Body of pancreas (tissue), 4 donors: ENCODE measurements at regions not wholly inside any gene's neighbourhood (a gene's known extent, or its start where the extent isn't known, plus 50 kb on each side); places are given as distances from the start of the nearest gene placed in this dataset.

Experiments
- ATAC-seq: fragments of 150-250 bp; one replicate; pipeline ENCODE4 v1.9.1; 2016
- DNase-seq, 4 donors: peaks; one replicate each; pipeline ENCODE4 v3.0.0-alpha.2; 2019
- H3K27ac ChIP-seq, 4 donors: fragments of 200-600 bp; sonication (generic); 1 replicate in 3 of 4; 2 replicates in 1 of 4; pipeline versions ENCODE4 v1.5.1 to v1.6.1; 2016 to 2019; ENCODE audit warnings: mild to moderate bottlenecking in 1 of 4, mixed read lengths in 1 of 4, moderate library complexity in 1 of 4
- H3K27me3 ChIP-seq, 2 donors: fragments of 200-600 bp; sonication (generic); one replicate each; pipeline ENCODE4 v1.6.0; 2016; ENCODE audit warnings: mild to moderate bottlenecking in 1 of 2
- H3K36me3 ChIP-seq, 2 donors: fragments of 200-600 bp; sonication (generic); replicated peaks in 1 of 2; 2 replicates each; pipeline ENCODE4 v1.5.1; 2016; ENCODE audit warnings: low read depth in 2 of 2; ENCODE audit not compliant: insufficient read depth in 1 of 2
- H3K4me1 ChIP-seq: fragments of 200-600 bp; sonication (generic); one replicate; pipeline ENCODE4 v1.6.0; 2016
- H3K4me3 ChIP-seq, 2 donors: fragments of 200-600 bp; sonication (generic); 1 replicate in 1 of 2; 2 replicates in 1 of 2; pipeline ENCODE4 v1.5.1; 2016 to 2019
- H3K9me3 ChIP-seq, 3 donors: fragments of 200-600 bp; sonication (generic); 1 replicate in 2 of 3; 2 replicates in 1 of 3; pipeline ENCODE4 v1.5.1; 2016
- POLR2A ChIP-seq, 3 donors: fragments of 450-650 bp; IDR thresholded peaks; one replicate each; pipeline ENCODE4 v1.6.1; 2016; ENCODE audit warnings: antibody characterized with exemption in 3 of 3, mild to moderate bottlenecking in 2 of 3
- WGBS, 2 donors: methylation state at CpG; one replicate each; pipeline ENCODE4 v1.1.5; 2017; 5-methylcytosine and 5-hydroxymethylcytosine counted together
- intact Hi-C: fragments of 100-400 bp; cut with DNase I; formaldehyde crosslinking; loops from one replicate; pipeline ENCODE4 v1.15.1; 2023
- TF ChIP-seq, protein P1 (sequence below), 7 experiments: fragments of 450-650 bp in 4 of 7; fragments of 200-600 bp in 3 of 7; sonication (generic) in 3 of 7; IDR thresholded peaks; one replicate each; pipeline ENCODE4 v1.5.1; 2016 to 2019; ENCODE audit warnings: antibody characterized with exemption in 7 of 7

DNA sequence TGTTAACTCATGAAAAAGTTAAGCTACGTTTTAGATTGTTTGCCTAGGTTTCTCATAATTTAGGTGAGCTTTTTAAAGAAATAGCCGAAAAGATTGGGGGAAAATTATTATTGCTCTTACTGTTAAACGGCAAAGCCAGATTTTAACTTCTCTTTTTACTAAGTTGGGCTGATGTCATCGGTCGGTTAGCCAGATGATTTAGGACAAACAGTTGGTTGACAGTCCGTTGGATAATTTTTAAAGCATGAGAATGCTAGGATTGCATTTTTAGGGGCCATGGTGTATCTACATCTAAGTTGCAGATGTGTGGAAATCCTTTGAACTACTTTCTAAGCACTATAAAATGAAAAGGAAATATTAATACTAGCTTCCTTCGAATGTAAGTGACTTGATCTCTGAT lies 280.9 kb upstream of the AKR1E2 start:
- TF ChIP-seq, protein P1, sequence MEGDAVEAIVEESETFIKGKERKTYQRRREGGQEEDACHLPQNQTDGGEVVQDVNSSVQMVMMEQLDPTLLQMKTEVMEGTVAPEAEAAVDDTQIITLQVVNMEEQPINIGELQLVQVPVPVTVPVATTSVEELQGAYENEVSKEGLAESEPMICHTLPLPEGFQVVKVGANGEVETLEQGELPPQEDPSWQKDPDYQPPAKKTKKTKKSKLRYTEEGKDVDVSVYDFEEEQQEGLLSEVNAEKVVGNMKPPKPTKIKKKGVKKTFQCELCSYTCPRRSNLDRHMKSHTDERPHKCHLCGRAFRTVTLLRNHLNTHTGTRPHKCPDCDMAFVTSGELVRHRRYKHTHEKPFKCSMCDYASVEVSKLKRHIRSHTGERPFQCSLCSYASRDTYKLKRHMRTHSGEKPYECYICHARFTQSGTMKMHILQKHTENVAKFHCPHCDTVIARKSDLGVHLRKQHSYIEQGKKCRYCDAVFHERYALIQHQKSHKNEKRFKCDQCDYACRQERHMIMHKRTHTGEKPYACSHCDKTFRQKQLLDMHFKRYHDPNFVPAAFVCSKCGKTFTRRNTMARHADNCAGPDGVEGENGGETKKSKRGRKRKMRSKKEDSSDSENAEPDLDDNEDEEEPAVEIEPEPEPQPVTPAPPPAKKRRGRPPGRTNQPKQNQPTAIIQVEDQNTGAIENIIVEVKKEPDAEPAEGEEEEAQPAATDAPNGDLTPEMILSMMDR (IDR thresholded peaks at IDR 0.05), result no peak
- TF ChIP-seq POLR2A (IDR thresholded peaks at IDR 0.05), result no peak
- intact Hi-C loops, result no loop called here
- Histone ChIP-seq H3K36me3 (no peaks in the 10 kb centered on the region), H3K4me3 (no peak overlapping the region), H3K27ac (no peak overlapping the region), H3K9me3 (no peaks in the 10 kb centered on the region), H3K4me1 (no peaks in the 10 kb centered on the region), H3K27me3 (no peaks in the 10 kb centered on the region)
- no peak for DNase-seq
- 33 to 56% methylated on average over 7 of the region's 7 CpGs for WGBS, 2 donors
- ATAC-seq, result no peak

DNA sequence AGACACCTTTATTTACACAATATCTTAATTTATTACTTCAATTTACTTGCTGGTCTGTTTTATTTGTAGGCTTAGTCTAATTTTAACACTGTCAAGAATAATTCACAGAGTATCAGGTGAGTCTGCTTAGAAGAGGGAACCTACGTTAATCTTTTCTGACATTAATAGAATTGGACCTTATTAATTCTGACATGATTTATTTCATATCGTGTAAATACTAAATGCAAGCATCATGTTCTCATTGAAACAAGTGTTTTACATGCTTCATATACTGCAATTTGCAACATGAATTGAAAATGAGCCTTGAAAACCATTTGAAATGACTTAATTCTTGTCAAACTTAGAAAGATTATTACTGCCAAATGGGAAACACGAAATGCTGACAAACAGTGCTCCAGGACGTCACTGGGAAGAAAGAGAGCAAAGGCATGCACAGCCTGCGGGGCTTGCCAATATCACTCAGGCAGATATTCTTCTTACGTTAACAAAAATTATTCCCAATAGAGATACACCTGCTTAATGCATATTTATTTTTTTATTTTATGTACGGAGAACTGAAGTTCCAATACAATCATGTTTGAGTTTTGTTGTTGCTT lies 282.0 kb upstream of the AKR1E2 start:
- no peak overlapping the region for H3K27ac ChIP-seq
- no peaks in the 10 kb centered on the region for H3K9me3 ChIP-seq
- no peaks in the 10 kb centered on the region for H3K36me3 ChIP-seq
- TF ChIP-seq POLR2A (IDR thresholded peaks at IDR 0.05), result no peak
- TF ChIP-seq, protein P1 (IDR thresholded peaks at IDR 0.05), result no peak
- DNase-seq, result no peak
- ATAC-seq, result no peak
- no peaks in the 10 kb centered on the region for H3K27me3 ChIP-seq
- H3K4me1 ChIP-seq, result no peaks in the 10 kb centered on the region
- no peak overlapping the region for H3K4me3 ChIP-seq
- 51 to 59% methylated on average over 7 of the region's 7 CpGs for WGBS, 2 donors
- intact Hi-C loops, result no loop called here

DNA sequence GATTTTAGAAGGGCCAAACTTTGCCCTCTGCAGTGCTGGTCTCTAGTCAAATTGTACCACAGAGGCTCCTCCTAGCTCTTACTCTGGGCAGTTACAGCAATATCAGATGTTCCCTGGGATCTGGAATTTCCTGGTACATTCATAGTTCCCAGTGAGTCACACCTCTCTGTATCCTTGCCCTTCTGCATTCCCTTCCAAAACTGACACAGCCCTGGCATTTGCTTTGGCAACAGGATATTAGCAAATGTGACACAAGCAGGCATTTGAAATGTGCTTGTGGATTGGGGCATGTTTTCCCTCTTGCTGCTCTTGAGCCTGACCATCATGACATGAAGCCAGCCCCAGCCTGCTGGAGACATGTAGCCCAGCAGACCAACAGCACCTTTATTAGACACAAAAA lies 284.7 kb upstream of the AKR1E2 start:
- ATAC-seq (no peak), DNase-seq (peak in 2 of 4 donors; percentile 6 to 23)
- Histone ChIP-seq H3K27me3 (no peaks in the 10 kb centered on the region), H3K9me3 (no peaks in the 10 kb centered on the region), H3K36me3 (no peaks in the 10 kb centered on the region), H3K27ac (no peak overlapping the region), H3K4me3 (no peak overlapping the region), H3K4me1 (no peaks in the 10 kb centered on the region)
- intact Hi-C loops, result no loop called here
- TF ChIP-seq POLR2A (IDR thresholded peaks at IDR 0.05), result no peak
- TF ChIP-seq, protein P1 (IDR thresholded peaks at IDR 0.05), result no peak

DNA sequence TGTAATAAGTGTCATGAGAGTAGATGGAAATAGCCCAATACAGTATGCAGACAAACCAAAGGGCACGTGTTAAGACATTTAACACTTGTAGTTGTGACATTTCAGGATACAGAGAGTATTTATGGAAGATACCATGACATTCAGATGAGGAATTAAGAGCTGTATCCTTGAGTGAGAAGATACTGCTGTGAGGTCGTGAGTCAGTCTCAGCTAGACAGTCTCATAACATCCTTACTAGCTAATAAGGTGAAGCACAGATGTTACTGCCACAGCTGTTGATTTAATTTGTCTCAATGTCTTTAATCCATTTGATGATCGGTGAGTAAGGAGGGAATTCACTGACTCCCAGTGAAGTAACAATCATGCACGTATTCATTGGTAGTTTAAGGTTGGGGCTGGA lies 288.0 kb upstream of the AKR1E2 start:
- H3K4me1 ChIP-seq, result no peaks in the 10 kb centered on the region
- no peak for ATAC-seq

DNA sequence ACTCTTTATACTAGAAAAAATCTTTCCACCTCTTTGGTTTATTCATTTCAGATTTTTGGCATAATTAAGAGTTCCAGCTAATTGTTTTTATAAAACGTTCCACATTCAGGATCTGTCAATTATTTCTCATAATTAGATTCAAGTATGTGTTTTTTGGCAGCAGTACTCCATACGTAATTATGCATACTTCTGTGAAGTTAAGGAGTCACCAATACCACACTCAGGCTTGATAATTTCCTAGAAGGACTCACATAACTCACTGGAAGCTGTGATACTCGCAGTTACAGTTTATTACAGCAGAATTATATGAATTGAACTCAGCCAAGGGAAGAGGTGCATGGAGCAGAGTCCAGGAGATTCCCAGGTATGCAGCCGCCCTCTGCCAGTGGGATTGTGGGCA lies 290.5 kb upstream of the AKR1E2 start:
- H3K27me3 ChIP-seq, result no peaks in the 10 kb centered on the region
- no peak for DNase-seq
- no peak overlapping the region for H3K27ac ChIP-seq
- no peak overlapping the region for H3K4me3 ChIP-seq
- no peaks in the 10 kb centered on the region for H3K4me1 ChIP-seq
- 45 to 50% methylated on average over 4 of the region's 4 CpGs for WGBS, 2 donors
- TF ChIP-seq POLR2A (IDR thresholded peaks at IDR 0.05), result no peak
- TF ChIP-seq, protein P1 (IDR thresholded peaks at IDR 0.05), result no peak
- intact Hi-C loops, result no loop called here
- H3K9me3 ChIP-seq, result no peaks in the 10 kb centered on the region
- no peak for ATAC-seq
- no peaks in the 10 kb centered on the region for H3K36me3 ChIP-seq

More for the DNA sequence above, 288.0 kb upstream of the AKR1E2 start:
- TF ChIP-seq POLR2A (IDR thresholded peaks at IDR 0.05), result no peak
- TF ChIP-seq, protein P1 (IDR thresholded peaks at IDR 0.05), result no peak
- H3K36me3 ChIP-seq, result no peaks in the 10 kb centered on the region
- intact Hi-C loops, result no loop called here
- H3K4me3 ChIP-seq, result no peak overlapping the region
- no peaks in the 10 kb centered on the region for H3K27me3 ChIP-seq
- no peaks in the 10 kb centered on the region for H3K9me3 ChIP-seq
- H3K27ac ChIP-seq, result no peak overlapping the region
- no peak for DNase-seq
- WGBS, 2 donors, result 68 to 71% methylated on average over 4 of the region's 4 CpGs
